DND-41 (cell line): ENCODE measurements at regions not wholly inside any gene's neighbourhood (a gene's known extent, or its start where the extent isn't known, plus 50 kb on each side); places are given as distances from the start of the nearest gene placed in this dataset.

Source experiments
- ATAC-seq: fragments of 200-7000 bp; cut with Tn5 transposase; 3 replicates; pipeline ENCODE4 v1.9.1; 2021; ENCODE audit warnings: low read depth; ENCODE audit not compliant: insufficient read depth
- DNase-seq: peaks from one replicate; pipeline ENCODE4 v3.0.0-alpha.2; 2020
- H2AFZ ChIP-seq: 2 replicates; pipeline ENCODE4 v1.6.0; 2012; ENCODE audit warnings: low read depth, low read length
- H3K27ac ChIP-seq: 2 replicates; pipeline ENCODE4 v1.5.1; 2012; ENCODE audit warnings: low read length, inconsistent platforms
- H3K27me3 ChIP-seq: fragments of 200-600 bp; sonication (generic); 2 replicates; pipeline ENCODE4 v1.6.0; 2012; ENCODE audit warnings: low read length, mild to moderate bottlenecking, inconsistent platforms; ENCODE audit not compliant: insufficient read depth, poor library complexity
- H3K36me3 ChIP-seq: 2 replicates; pipeline ENCODE4 v1.5.1; 2012; ENCODE audit warnings: low read length, inconsistent platforms; ENCODE audit not compliant: insufficient read depth
- H3K4me1 ChIP-seq: 2 replicates; pipeline ENCODE4 v1.5.1; 2012; ENCODE audit warnings: mild to moderate bottlenecking, low read length; ENCODE audit not compliant: insufficient read depth
- H3K4me2 ChIP-seq: 2 replicates; pipeline ENCODE4 v1.6.0; 2012; ENCODE audit warnings: mild to moderate bottlenecking, moderate library complexity, low read length, inconsistent platforms; ENCODE audit not compliant: insufficient read depth
- H3K4me3 ChIP-seq, 2 experiments: fragments of 200-600 bp in 1 of 2; shearing (Covaris generic) in 1 of 2; 2 replicates each; pipeline ENCODE4 v1.5.1; 2012 to 2016; ENCODE audit warnings: inconsistent platforms in 2 of 2, low read length in 2 of 2, mild to moderate bottlenecking in 2 of 2, low read depth in 1 of 2, moderate library complexity in 1 of 2
- H3K79me2 ChIP-seq: 2 replicates; pipeline ENCODE4 v1.6.0; 2012; ENCODE audit warnings: low read length, inconsistent platforms; ENCODE audit not compliant: insufficient read depth
- H3K9ac ChIP-seq: 2 replicates; pipeline ENCODE4 v1.6.0; 2012; ENCODE audit warnings: low read depth, mild to moderate bottlenecking, inconsistent platforms, low read length, moderate library complexity
- H3K9me3 ChIP-seq: 2 replicates; pipeline ENCODE4 v1.5.1; 2012; ENCODE audit warnings: low read length, moderate library complexity, mild to moderate bottlenecking, inconsistent platforms; ENCODE audit not compliant: insufficient read depth, severe bottlenecking
- H4K20me1 ChIP-seq: 2 replicates; pipeline ENCODE4 v1.6.0; 2012; ENCODE audit warnings: low read length; ENCODE audit not compliant: insufficient read depth
- CTCF ChIP-seq: IDR thresholded peaks from 2 replicates; pipeline ENCODE4 v1.5.1; 2012; ENCODE audit warnings: borderline replicate concordance, low read length, moderate library complexity, mild to moderate bottlenecking; ENCODE audit not compliant: poor library complexity, severe bottlenecking; ENCODE audit errors: extremely low read depth
- EZH2 ChIP-seq: IDR thresholded peaks from 3 replicates; pipeline ENCODE4 v1.6.1; 2012; ENCODE audit warnings: borderline replicate concordance, low read depth, mild to moderate bottlenecking, moderate library complexity, low read length, inconsistent platforms; ENCODE audit not compliant: severe bottlenecking

- no peak overlapping the region for H3K4me3 ChIP-seq
- H3K79me2 ChIP-seq, result no peaks in the 10 kb centered on the region
- no peak for ATAC-seq
- H3K9ac ChIP-seq, result no peak overlapping the region
- H3K4me1 ChIP-seq, result no peaks in the 10 kb centered on the region
- H3K9me3 ChIP-seq, result no peaks in the 10 kb centered on the region
- H3K27ac ChIP-seq, result no peak overlapping the region
- TF ChIP-seq CTCF, result no peak
- no peak for TF ChIP-seq EZH2
- H4K20me1 ChIP-seq, result no peaks in the 10 kb centered on the region
- no peaks in the 10 kb centered on the region for H3K36me3 ChIP-seq
- H2AFZ ChIP-seq, result no peak overlapping the region
- H3K27me3 ChIP-seq, result no peaks in the 10 kb centered on the region
- DNase-seq, result no peak
- H3K4me2 ChIP-seq, result no peak overlapping the region
These were observed 476.3 kb upstream of the STXBP6 start for GRCh38 chr14:25526290-25526689.

- Histone ChIP-seq H3K4me2 (no peak overlapping the region), H4K20me1 (no peaks in the 10 kb centered on the region), H3K36me3 (no peaks in the 10 kb centered on the region), H3K4me3 (no peak overlapping the region), H3K27me3 (no peaks in the 10 kb centered on the region), H2AFZ (no peak overlapping the region), H3K4me1 (no peaks in the 10 kb centered on the region), H3K9ac (no peak overlapping the region), H3K27ac (no peak overlapping the region), H3K79me2 (no peaks in the 10 kb centered on the region), H3K9me3 (no peaks in the 10 kb centered on the region)
- no peak for ATAC-seq
- no peak for DNase-seq
- TF ChIP-seq CTCF, result no peak
- no peak for TF ChIP-seq EZH2
These were observed 473.0 kb upstream of the STXBP6 start for GRCh38 chr14:25522926-25523325.

- no peak for TF ChIP-seq CTCF
- TF ChIP-seq EZH2, result no peak
- H3K4me1 ChIP-seq, result no peaks in the 10 kb centered on the region
- H3K79me2 ChIP-seq, result no peaks in the 10 kb centered on the region
- no peak overlapping the region for H2AFZ ChIP-seq
- ATAC-seq (no peak), DNase-seq (no peak)
- no peaks in the 10 kb centered on the region for H4K20me1 ChIP-seq
- no peak overlapping the region for H3K27ac ChIP-seq
- H3K4me3 ChIP-seq, result no peak overlapping the region
- H3K36me3 ChIP-seq, result no peaks in the 10 kb centered on the region
- no peaks in the 10 kb centered on the region for H3K27me3 ChIP-seq
- no peak overlapping the region for H3K9ac ChIP-seq
- H3K4me2 ChIP-seq, result no peak overlapping the region
- no peaks in the 10 kb centered on the region for H3K9me3 ChIP-seq
These were observed 472.2 kb upstream of the STXBP6 start for GRCh38 chr14:25522116-25522515.

GRCh38 chr14:25521616-25522015, 471.7 kb upstream of the STXBP6 start:
- TF ChIP-seq EZH2 (no peak), CTCF (no peak)
- no peaks in the 10 kb centered on the region for H3K9me3 ChIP-seq
- no peak overlapping the region for H3K9ac ChIP-seq
- ATAC-seq (no peak), DNase-seq (no peak)
- H3K79me2 ChIP-seq, result no peaks in the 10 kb centered on the region
- H2AFZ ChIP-seq, result no peak overlapping the region
- H3K4me2 ChIP-seq, result no peak overlapping the region
- no peaks in the 10 kb centered on the region for H3K36me3 ChIP-seq
- H3K27ac ChIP-seq, result no peak overlapping the region
- no peaks in the 10 kb centered on the region for H3K27me3 ChIP-seq
- no peak overlapping the region for H3K4me3 ChIP-seq
- H4K20me1 ChIP-seq, result no peaks in the 10 kb centered on the region
- H3K4me1 ChIP-seq, result no peaks in the 10 kb centered on the region
